HepG2 (cell line): ENCODE measurements at regions not wholly inside any gene's neighbourhood (a gene's known extent, or its start where the extent isn't known, plus 50 kb on each side); places are given as distances from the start of the nearest gene placed in this dataset.

Source experiments
- ATAC-seq: fragments of 200-7000 bp; cut with Tn5 transposase; 3 replicates; pipeline ENCODE4 v1.9.1; 2020; ENCODE audit warnings: mild to moderate bottlenecking, moderate library complexity
- BruUV-seq: library from RNA; stranded (reverse); fragments of 400-500 nt; replicated peaks from 2 replicates; lab custom pipeline; 2021; lab: Mats Ljungman, UMichigan
- CTCF ChIA-PET: fragments of 300-600 bp; formaldehyde crosslinking; extraction: SDS; loops from one replicate; lab custom pipeline; 2021; ENCODE audit warnings: low total read pairs, inconsistent platforms, low intra/inter-chr PET ratio; lab: Yijun Ruan, JAX
- POLR2A ChIA-PET: fragments of 350-600 bp; sonication (Branson Sonifier 250); formaldehyde crosslinking; loops from one replicate; lab custom pipeline; 2020; ENCODE audit warnings: antibody characterized with exemption, inconsistent platforms; lab: Yijun Ruan, JAX
- DNase-seq: peaks from one replicate; pipeline ENCODE4 v3.0.0-alpha.2; 2015; ENCODE audit warnings: low spot score
- FAIRE-seq: peaks from 3 replicates; lab custom pipeline; 2011; peaks lifted over from hg19 to GRCh38; lab: Jason Lieb, UNC
- H2AFZ ChIP-seq: one replicate; pipeline ENCODE4 v1.6.1; 2011; ENCODE audit warnings: low read length, inconsistent platforms
- H3K27ac ChIP-seq: fragments of 300-600 bp; 3 replicates; pipeline ENCODE4 v1.8.0; 2011; ENCODE audit warnings: mixed run types, mild to moderate bottlenecking, mixed read lengths, low read length, inconsistent platforms; ENCODE audit not compliant: insufficient read depth; ENCODE audit errors: extremely low read length
- H3K27me3 ChIP-seq, 2 experiments: fragments of 200-600 bp in 1 of 2; 2 replicates in 1 of 2; 3 replicates in 1 of 2; pipeline versions ENCODE4 v1.6.0 to v1.8.0; 2011; ENCODE audit warnings: low read length in 2 of 2, mild to moderate bottlenecking in 2 of 2, moderate library complexity in 2 of 2, inconsistent platforms in 1 of 2; ENCODE audit not compliant: insufficient read depth in 2 of 2, control insufficient read depth in 1 of 2
- H3K36me3 ChIP-seq, 2 experiments: fragments of 200-600 bp in 1 of 2; replicated peaks in 1 of 2; 2 replicates in 1 of 2; 3 replicates in 1 of 2; pipeline versions ENCODE4 v1.5.1 to v1.8.0; 2011; ENCODE audit warnings: low read length in 2 of 2, inconsistent platforms in 1 of 2; ENCODE audit not compliant: insufficient read depth in 2 of 2, control insufficient read depth in 1 of 2
- H3K4me1 ChIP-seq: 2 replicates; pipeline ENCODE4 v1.5.1; 2012; ENCODE audit warnings: low read length, inconsistent platforms; ENCODE audit not compliant: insufficient read depth
- H3K4me2 ChIP-seq: 2 replicates; pipeline ENCODE4 v1.6.0; 2011; ENCODE audit warnings: low read depth, low read length, inconsistent platforms
- H3K4me3 ChIP-seq, 3 experiments: fragments of 200-600 bp in 1 of 3; sonication (generic), shearing (Covaris generic) in 1 of 3; replicated peaks in 1 of 3; 2 replicates each; pipeline ENCODE4 v1.5.1; 2011 to 2016; ENCODE audit warnings: low read length in 3 of 3, inconsistent platforms in 2 of 3, low read depth in 2 of 3, mild to moderate bottlenecking in 2 of 3, control low read depth in 1 of 3, mixed read lengths in 1 of 3; ENCODE audit not compliant: insufficient read depth in 1 of 3
- H3K79me2 ChIP-seq: one replicate; pipeline ENCODE4 v1.6.1; 2011; ENCODE audit warnings: low read length, inconsistent platforms; ENCODE audit not compliant: insufficient read depth
- H3K9ac ChIP-seq: 2 replicates; pipeline ENCODE4 v1.6.0; 2011; ENCODE audit warnings: mild to moderate bottlenecking, low read depth, low read length, inconsistent platforms; ENCODE audit not compliant: insufficient read depth
- H3K9me3 ChIP-seq: 2 replicates; pipeline ENCODE4 v1.5.1; 2012; ENCODE audit warnings: mild to moderate bottlenecking, low read length
- H4K20me1 ChIP-seq: 2 replicates; pipeline ENCODE4 v1.6.0; 2011; ENCODE audit warnings: inconsistent platforms, mild to moderate bottlenecking, low read length, moderate library complexity; ENCODE audit not compliant: insufficient read depth
- AKAP8 ChIP-seq: sonication (generic); formaldehyde crosslinking; IDR thresholded peaks from 2 replicates; pipeline ENCODE4 v1.5.1; 2020; ENCODE audit warnings: mild to moderate bottlenecking, missing genetic modification reagents
- CREB1 ChIP-seq, 2 experiments: fragments of 450-650 bp in 1 of 2; IDR thresholded peaks; 2 replicates each; pipeline ENCODE4 v1.6.1; 2016 to 2017; ENCODE audit warnings: control low read depth in 1 of 2, mild to moderate bottlenecking in 1 of 2, missing compliant biosample characterization in 1 of 2, missing genetic modification characterization in 1 of 2
- WGBS: methylation state at CpG from one replicate; pipeline ENCODE4 v1.1.6; 2017; ENCODE audit warnings: low lambda C conversion rate; 5-methylcytosine and 5-hydroxymethylcytosine counted together
- in situ Hi-C: cut with HindIII; loops from 2 replicates; pipeline ENCODE4 v1.10.0; 2017; ENCODE audit warnings: low pct_unique_long_range_greater_than_20kb; ENCODE audit not compliant: extremely low pct_ligation_motif_present
- intact Hi-C: fragments of 100-400 bp; cut with micrococcal nuclease; formaldehyde crosslinking; loops from one replicate; pipeline ENCODE4 v1.10.0; 2022; ENCODE audit not compliant: unreplicated experiment
- TF ChIP-seq, protein P1 (sequence below): sonication (generic); formaldehyde crosslinking; IDR thresholded peaks from 2 replicates; pipeline ENCODE4 v1.4.0; 2020; ENCODE audit warnings: missing genetic modification reagents

DNA sequence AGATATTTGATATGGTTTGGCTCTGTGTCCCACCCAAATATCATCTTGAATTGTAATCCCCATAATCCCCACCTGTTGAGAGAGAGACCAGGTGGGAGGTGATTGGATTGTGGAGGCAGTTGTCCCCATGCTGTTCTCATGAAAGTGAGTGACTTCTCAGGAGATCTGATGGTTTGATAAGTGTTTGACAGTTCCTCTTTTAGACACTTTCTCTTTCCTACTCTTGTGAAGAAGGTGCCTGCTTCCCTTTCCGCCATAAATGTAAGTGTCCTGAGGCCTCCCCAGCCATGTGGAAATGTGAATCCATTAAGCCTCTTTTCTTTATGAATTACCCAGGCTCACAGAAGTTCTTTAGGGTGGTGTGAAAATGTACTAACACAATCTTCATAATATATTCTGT is 1404.0 kb upstream of the ADGRB3 start:
- no peaks in the 10 kb centered on the region for H3K4me1 ChIP-seq
- H3K4me3 ChIP-seq = no peak overlapping the region
- H3K9ac ChIP-seq = no peak overlapping the region
- H3K27me3 ChIP-seq = no peaks in the 10 kb centered on the region
- TF ChIP-seq AKAP8 (CRISPR knock-in tag) (no peak), CREB1 (IDR thresholded peaks at IDR 0.05) (no peak), CREB1 (CRISPR knock-in tag; IDR thresholded peaks at IDR 0.05) (no peak)
- TF ChIP-seq, protein P1, sequence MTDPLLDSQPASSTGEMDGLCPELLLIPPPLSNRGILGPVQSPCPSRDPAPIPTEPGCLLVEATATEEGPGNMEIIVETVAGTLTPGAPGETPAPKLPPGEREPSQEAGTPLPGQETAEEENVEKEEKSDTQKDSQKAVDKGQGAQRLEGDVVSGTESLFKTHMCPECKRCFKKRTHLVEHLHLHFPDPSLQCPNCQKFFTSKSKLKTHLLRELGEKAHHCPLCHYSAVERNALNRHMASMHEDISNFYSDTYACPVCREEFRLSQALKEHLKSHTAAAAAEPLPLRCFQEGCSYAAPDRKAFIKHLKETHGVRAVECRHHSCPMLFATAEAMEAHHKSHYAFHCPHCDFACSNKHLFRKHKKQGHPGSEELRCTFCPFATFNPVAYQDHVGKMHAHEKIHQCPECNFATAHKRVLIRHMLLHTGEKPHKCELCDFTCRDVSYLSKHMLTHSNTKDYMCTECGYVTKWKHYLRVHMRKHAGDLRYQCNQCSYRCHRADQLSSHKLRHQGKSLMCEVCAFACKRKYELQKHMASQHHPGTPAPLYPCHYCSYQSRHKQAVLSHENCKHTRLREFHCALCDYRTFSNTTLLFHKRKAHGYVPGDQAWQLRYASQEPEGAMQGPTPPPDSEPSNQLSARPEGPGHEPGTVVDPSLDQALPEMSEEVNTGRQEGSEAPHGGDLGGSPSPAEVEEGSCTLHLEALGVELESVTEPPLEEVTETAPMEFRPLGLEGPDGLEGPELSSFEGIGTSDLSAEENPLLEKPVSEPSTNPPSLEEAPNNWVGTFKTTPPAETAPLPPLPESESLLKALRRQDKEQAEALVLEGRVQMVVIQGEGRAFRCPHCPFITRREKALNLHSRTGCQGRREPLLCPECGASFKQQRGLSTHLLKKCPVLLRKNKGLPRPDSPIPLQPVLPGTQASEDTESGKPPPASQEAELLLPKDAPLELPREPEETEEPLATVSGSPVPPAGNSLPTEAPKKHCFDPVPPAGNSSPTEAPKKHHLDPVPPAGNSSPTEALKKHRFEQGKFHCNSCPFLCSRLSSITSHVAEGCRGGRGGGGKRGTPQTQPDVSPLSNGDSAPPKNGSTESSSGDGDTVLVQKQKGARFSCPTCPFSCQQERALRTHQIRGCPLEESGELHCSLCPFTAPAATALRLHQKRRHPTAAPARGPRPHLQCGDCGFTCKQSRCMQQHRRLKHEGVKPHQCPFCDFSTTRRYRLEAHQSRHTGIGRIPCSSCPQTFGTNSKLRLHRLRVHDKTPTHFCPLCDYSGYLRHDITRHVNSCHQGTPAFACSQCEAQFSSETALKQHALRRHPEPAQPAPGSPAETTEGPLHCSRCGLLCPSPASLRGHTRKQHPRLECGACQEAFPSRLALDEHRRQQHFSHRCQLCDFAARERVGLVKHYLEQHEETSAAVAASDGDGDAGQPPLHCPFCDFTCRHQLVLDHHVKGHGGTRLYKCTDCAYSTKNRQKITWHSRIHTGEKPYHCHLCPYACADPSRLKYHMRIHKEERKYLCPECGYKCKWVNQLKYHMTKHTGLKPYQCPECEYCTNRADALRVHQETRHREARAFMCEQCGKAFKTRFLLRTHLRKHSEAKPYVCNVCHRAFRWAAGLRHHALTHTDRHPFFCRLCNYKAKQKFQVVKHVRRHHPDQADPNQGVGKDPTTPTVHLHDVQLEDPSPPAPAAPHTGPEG (CRISPR knock-in tag) = no peak
- no peaks in the 10 kb centered on the region for H3K9me3 ChIP-seq
- ChIA-PET POLR2A (no interaction called here), CTCF (no interaction called here)
- no peak overlapping the region for H3K4me2 ChIP-seq
- intact Hi-C loops (no loop called here), in situ Hi-C loops (no loop called here)
- DNase-seq (no peak), ATAC-seq (no peak), FAIRE-seq (no peak)
- no TSS peak for BruUV-seq
- 44% methylated on average over 1 of the region's 1 CpG for WGBS
- H4K20me1 ChIP-seq = no peaks in the 10 kb centered on the region
- no peaks in the 10 kb centered on the region for H3K36me3 ChIP-seq
- no peak overlapping the region for H2AFZ ChIP-seq
- H3K79me2 ChIP-seq = no peaks in the 10 kb centered on the region
- H3K27ac ChIP-seq = no peak overlapping the region
